ENCODE measurements at regions not wholly inside any gene's neighbourhood (a gene's known extent, or its start where the extent isn't known, plus 50 kb on each side); places are given as distances from the start of the nearest gene placed in this dataset.

GRCh38 chr10:130809181-130809580 lies 502.3 kb downstream of the TCERG1L start:
- TF ChIP-seq POLR2A (IDR thresholded peaks at IDR 0.05) (no peak), CTCF (IDR thresholded peaks at IDR 0.05 in 8 of 11, conservative IDR thresholded peaks at IDR 0.05 in 3 of 11) (no peak), POLR2AphosphoS5 (IDR thresholded peaks at IDR 0.05) (no peak)
